ENCODE measurements at regions not wholly inside any gene's neighbourhood (a gene's known extent, or its start where the extent isn't known, plus 50 kb on each side); places are given as distances from the start of the nearest gene placed in this dataset.

DNA sequence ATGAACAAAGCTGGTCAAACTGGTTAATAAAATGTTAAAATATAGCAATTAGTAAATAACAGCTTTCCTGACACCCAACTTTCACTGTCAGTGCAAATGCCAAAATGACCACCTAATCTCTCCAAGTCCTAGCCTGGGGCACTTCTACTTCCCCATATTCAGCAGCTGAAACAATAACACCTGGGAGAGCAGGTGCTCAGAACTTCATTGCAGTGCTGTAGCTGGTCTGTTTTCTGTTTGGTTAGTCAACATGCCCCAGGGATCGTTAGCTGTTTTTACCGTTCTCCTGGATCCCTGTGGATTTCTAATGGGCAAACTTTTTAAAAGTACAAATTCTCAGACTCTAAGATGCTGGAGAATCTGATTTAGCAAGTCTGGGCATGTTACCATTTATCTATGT, 759.7 kb downstream of the GALC start:
- no peak for ATAC-seq (ENCODE audit: insufficient read depth, low FRiP score)

DNA sequence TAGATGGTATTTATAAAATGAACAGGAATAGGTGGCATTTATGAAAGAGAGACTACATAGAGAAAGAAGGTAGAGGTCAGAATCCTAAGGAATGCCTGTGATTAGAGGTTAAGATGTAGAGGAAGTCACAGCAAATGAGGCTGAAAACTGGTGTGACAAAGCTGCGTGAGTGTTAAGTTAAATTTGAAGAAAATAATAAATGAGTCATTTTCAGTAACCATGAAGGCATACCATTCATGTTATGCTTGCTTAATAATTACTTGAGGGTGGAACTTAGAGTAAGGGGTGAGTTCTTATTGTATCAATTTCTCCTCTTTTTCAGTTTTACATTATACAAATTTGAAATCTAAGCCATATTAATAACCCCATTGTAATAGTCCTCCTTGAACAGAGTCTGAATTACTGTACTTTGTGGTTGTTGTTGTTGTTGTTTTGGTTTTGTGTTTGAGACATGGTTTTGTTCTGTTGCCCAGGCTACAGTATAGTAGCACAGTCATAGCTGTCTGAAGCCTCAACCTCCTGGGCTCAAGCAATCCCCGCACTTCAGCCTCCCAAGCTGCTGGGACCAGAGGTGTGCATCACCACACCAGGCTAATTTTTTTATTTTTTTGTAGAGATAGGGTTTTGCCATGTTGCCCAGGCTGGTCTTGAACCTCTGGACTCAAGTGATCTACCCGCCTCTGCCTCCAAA, 761.5 kb downstream of the GALC start:
- TF ChIP-seq, protein P1, sequence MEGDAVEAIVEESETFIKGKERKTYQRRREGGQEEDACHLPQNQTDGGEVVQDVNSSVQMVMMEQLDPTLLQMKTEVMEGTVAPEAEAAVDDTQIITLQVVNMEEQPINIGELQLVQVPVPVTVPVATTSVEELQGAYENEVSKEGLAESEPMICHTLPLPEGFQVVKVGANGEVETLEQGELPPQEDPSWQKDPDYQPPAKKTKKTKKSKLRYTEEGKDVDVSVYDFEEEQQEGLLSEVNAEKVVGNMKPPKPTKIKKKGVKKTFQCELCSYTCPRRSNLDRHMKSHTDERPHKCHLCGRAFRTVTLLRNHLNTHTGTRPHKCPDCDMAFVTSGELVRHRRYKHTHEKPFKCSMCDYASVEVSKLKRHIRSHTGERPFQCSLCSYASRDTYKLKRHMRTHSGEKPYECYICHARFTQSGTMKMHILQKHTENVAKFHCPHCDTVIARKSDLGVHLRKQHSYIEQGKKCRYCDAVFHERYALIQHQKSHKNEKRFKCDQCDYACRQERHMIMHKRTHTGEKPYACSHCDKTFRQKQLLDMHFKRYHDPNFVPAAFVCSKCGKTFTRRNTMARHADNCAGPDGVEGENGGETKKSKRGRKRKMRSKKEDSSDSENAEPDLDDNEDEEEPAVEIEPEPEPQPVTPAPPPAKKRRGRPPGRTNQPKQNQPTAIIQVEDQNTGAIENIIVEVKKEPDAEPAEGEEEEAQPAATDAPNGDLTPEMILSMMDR (IDR thresholded peaks at IDR 0.05; ENCODE audit: control extremely low read depth, extremely low read depth) = no peak
- no peaks in the 10 kb centered on the region for H3K4me1 ChIP-seq (ENCODE audit: control insufficient read depth in 5 of 5, insufficient read depth in 5 of 5, low read length in 5 of 5)
- DNase-seq (no peak), ATAC-seq (ENCODE audit: insufficient read depth, low FRiP score) (no peak)
- H3K27ac ChIP-seq (ENCODE audit: low read depth in 1 of 2, low read length in 1 of 2) = no peak overlapping the region
- peaks cover 0 to 6% (median 0%) of the 10 kb centered on the region in 4 donors for H3K9me3 ChIP-seq (ENCODE audit: control insufficient read depth in 4 of 4, insufficient read depth in 3 of 4, low read length in 3 of 4)
- H3K36me3 ChIP-seq (ENCODE audit: control insufficient read depth in 4 of 4, insufficient read depth in 4 of 4, low read length in 4 of 4) = no peaks in the 10 kb centered on the region
- peaks cover 0 to 2% (median 0%) of the 10 kb centered on the region in 3 donors for H3K27me3 ChIP-seq (ENCODE audit: control insufficient read depth in 3 of 3, insufficient read depth in 3 of 3, low read length in 2 of 3)
- no peak overlapping the region for H3K9ac ChIP-seq (ENCODE audit: insufficient read depth in 1 of 2, low read length in 2 of 2)
- H3K4me3 ChIP-seq = no peak overlapping the region
- 83 to 89% methylated on average over 3 of the region's 3 CpGs for WGBS, 2 donors

More for the DNA sequence above, 759.7 kb downstream of the GALC start:
- peaks cover 0 to 6% (median 0%) of the 10 kb centered on the region in 4 donors for H3K9me3 ChIP-seq (ENCODE audit: control insufficient read depth in 4 of 4, insufficient read depth in 3 of 4, low read length in 3 of 4)
- H3K4me3 ChIP-seq = no peak overlapping the region
- TF ChIP-seq, protein P1 (IDR thresholded peaks at IDR 0.05; ENCODE audit: control extremely low read depth, extremely low read depth) = no peak
- no peak overlapping the region for H3K9ac ChIP-seq (ENCODE audit: insufficient read depth in 1 of 2, low read length in 2 of 2)
- H3K36me3 ChIP-seq (ENCODE audit: control insufficient read depth in 4 of 4, insufficient read depth in 4 of 4, low read length in 4 of 4) = no peaks in the 10 kb centered on the region
- H3K4me1 ChIP-seq (ENCODE audit: control insufficient read depth in 5 of 5, insufficient read depth in 5 of 5, low read length in 5 of 5) = no peaks in the 10 kb centered on the region
- no peak overlapping the region for H3K27ac ChIP-seq (ENCODE audit: low read depth in 1 of 2, low read length in 1 of 2)
- no peak for DNase-seq
- peaks cover 0 to 2% (median 0%) of the 10 kb centered on the region in 3 donors for H3K27me3 ChIP-seq (ENCODE audit: control insufficient read depth in 3 of 3, insufficient read depth in 3 of 3, low read length in 2 of 3)
- WGBS, 2 donors = 64% methylated on average over 2 of the region's 2 CpGs

DNA sequence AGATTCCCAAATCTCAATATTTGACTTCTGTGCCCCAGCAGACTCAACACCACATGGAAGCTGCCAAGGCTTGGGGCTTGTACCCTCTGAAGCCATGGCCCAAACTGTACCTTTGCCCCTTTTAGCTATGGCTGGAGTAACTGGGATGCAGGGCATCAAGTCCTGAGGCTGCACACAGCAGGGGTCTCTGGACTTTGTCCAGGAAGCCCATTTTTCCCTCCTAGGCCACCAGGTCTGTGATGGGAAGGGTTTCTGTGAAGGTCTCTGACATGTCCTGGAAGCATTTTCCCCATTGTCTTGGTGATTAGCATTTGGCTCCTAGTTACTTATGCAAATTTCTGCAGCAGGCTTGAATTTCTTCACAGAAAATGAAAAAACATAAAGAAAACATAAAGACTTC, 762.3 kb downstream of the GALC start:
- Histone ChIP-seq H3K9ac (ENCODE audit: insufficient read depth in 1 of 2, low read length in 2 of 2) (no peak overlapping the region), H3K27ac (ENCODE audit: low read depth in 1 of 2, low read length in 1 of 2) (no peak overlapping the region)
- DNase-seq = no peak

More for the DNA sequence above, 762.3 kb downstream of the GALC start:
- H3K9me3 ChIP-seq (ENCODE audit: control insufficient read depth in 4 of 4, insufficient read depth in 3 of 4, low read length in 3 of 4) = peaks cover 0 to 6% (median 0%) of the 10 kb centered on the region in 4 donors
- H3K36me3 ChIP-seq (ENCODE audit: control insufficient read depth in 4 of 4, insufficient read depth in 4 of 4, low read length in 4 of 4) = no peaks in the 10 kb centered on the region
- H3K4me1 ChIP-seq (ENCODE audit: control insufficient read depth in 5 of 5, insufficient read depth in 5 of 5, low read length in 5 of 5) = no peaks in the 10 kb centered on the region
- H3K27me3 ChIP-seq (ENCODE audit: control insufficient read depth in 3 of 3, insufficient read depth in 3 of 3, low read length in 2 of 3) = peaks cover 0 to 2% (median 2%) of the 10 kb centered on the region in 3 donors
- H3K4me3 ChIP-seq = no peak overlapping the region
- TF ChIP-seq, protein P1 (IDR thresholded peaks at IDR 0.05; ENCODE audit: control extremely low read depth, extremely low read depth) = no peak
- no peak for ATAC-seq (ENCODE audit: insufficient read depth, low FRiP score)
